ENCODE measurements at regions not wholly inside any gene's neighbourhood (a gene's known extent, or its start where the extent isn't known, plus 50 kb on each side); places are given as distances from the start of the nearest gene placed in this dataset.
A peak's percentile ranks its signal among the peaks of the same experiment; 100 is the strongest.

DNA sequence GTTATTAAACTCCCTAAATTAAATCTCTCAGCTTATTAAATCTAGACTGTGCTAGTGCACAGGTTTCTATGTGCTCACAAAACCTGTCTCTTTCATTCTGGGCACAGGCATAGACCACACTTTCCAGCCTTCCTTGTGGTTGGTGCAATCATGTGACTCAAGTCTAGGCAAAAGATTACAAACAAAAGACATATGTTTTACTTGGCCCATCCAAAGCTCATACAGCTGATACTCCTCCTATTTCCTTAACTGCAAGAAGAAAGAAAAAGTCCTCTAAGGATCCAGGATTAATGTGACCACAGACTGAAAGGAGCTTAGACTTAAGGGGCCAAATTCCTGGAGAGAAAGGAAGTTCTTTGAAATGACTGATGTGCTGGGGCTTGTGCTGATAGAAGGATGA lies 731.3 kb upstream of the RAB6C start:
- DNase-seq (ENCODE audit: low read depth, low spot score), result peak; percentile 14
- H3K27ac ChIP-seq, result no peak overlapping the region

DNA sequence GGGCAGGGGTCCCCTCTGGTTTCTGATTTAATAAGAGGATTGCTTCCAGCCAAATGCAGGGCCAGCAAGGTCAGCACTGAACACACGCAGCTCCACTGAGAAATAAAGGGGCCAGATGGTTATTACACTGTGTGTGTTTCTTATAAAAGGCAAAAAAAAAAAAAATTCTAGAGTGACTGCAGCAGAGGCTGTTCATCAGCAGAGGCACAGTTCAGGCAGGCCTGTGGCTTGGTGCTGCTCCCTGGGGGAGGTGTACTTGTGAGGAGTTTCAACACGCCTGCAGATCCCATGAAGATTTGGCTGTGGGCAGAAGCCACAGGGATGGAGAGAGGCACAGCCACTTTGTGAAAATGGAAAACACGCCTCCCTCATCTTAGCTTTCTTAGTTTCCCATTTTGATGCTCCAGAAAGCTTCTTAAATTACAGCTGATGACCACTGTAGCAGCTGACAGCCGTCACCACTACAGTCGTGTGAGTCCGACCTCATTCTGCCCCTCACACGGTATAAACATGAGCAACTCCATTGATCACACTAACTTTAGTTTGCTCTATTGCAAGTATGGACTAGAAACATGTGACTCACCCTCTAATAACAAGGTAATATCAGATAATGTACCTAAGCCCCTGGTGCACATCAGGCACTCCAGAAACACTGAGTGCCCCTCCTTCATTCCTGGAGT lies 726.5 kb upstream of the RAB6C start:
- no peak overlapping the region for H3K27ac ChIP-seq
- no peak for DNase-seq (ENCODE audit: low read depth, low spot score)

DNA sequence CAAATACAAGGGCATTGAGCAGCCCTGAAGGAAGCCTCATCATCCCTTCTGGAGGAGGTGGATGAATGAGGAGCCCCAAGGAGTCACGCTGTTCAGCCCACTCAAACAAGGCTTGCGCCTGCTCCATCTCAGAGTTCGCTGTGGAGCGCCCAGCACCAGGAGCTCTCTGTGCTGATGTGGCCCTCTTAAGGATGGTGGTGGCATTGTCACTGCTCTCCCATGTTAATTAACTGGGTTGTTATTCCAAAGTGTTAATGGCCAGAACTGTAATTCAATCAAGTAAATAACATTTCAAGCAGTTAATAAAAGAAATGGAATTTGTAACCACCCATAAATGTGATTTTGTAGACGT lies 726.0 kb upstream of the RAB6C start:
- no peak overlapping the region for H3K27ac ChIP-seq
- no peak for DNase-seq (ENCODE audit: low read depth, low spot score)

DNA sequence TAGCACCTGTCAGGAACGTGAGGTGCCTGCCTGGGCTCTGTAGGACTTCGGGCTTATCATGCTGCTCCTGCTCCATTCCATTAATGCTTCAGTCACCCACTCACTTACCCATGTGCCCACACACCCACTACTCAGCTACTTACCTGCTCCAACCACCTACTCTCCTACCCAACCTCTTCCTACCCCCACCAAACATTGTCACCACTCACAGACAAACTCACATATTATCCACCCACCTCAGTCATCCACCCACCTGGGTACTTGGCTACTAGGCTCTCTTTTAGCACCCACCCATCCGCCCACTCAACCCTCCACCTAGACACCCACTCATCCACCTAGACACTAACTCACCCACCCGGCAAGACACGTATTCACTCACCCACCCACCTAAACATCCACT lies 724.7 kb upstream of the RAB6C start:
- H3K27ac ChIP-seq, result no peak overlapping the region

DNA sequence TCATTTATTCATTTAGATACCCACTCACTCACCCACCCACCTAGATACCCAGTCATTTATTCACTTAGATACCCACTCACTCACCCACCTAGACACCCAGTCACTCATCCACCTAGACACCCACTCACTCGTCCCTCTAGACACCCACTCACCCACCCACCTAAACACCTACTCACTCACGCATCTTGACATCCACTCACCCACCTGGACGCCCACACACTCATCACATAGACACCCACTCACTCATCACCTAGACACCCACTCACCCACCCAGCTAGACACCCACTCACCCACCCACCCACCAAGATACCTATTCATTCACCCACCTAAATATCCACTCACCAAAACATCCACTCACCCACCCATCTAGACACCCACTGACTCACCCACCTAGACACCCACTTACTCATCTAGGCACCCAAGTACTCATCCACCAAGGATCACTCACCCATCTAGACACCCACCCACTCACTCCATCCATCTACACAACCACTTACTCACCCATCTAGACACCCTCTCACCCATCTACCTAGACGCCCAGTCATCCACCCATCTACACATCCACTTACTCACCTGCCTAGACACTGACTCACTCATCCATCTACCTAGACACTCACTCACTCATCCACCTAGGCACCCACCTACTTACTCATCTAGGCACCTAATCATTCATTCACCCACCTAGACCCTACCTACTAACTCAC lies 723.7 kb upstream of the RAB6C start:
- H3K27ac ChIP-seq, result peak overlapping the region; percentile 24
- DNase-seq (ENCODE audit: low read depth, low spot score), result peak; percentile 77

More for the DNA sequence above, 724.7 kb upstream of the RAB6C start:
- no peak for DNase-seq (ENCODE audit: low read depth, low spot score)

DNA sequence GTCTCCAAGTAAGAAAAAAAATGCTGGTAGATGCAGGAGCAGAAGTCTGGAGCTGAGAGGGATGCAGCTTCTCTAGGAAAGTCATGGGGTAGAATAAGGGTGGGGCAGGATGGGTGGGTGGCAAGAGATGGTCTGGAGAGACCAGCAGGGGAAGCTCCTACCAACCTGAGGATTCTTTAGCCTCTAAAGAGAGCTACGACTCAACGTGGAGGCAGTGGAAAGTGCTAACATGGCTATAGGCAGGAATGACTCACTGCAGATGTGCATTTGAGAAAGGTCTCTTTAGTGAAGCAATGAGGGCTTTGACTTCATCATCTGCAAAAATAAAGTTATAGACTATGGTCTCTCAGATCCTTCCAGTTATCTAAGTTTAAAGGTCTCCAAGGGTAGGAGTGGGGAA lies 722.8 kb upstream of the RAB6C start:
- DNase-seq (ENCODE audit: low read depth, low spot score), result no peak
- H3K27ac ChIP-seq, result peak overlapping the region; percentile 24

DNA sequence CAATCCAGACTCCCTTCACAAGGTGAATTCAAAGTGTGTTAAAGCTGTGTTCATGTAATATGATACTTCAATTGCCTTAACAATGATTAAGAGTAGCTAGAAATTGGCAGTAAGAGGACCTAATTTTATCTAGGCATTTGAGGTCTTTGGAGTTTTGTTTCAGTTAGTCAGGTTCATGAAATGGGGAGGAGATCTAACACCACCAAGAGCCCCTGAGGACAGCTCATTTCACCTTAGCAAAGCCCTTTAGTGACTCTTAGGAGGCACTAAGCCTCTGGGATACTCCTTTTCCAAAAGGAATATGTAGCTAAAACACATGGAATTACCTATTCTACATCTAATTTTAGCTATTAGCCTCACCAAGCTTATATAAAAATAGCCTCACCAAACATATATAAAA lies 716.5 kb upstream of the RAB6C start:
- no peak for DNase-seq (ENCODE audit: low read depth, low spot score)

DNA sequence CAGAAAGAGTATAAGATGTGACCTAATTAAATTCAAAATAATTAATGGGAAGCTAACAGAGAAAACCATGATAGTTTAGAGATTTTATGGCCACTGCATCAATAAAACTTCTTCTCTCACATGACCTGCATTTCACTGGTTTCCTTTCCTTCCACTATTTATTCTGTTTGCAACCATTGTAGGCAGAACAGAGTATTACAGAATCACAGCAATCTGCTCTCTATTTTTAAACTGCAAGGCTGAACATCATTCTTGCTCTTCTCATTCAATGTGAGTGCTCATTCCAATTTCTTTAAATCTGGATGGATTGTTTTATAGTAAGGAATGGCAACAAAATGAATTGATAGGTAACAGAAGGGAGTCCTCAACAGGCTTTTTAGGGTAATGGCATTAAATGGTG lies 715.5 kb upstream of the RAB6C start:
- DNase-seq (ENCODE audit: low read depth, low spot score), result no peak

More for the DNA sequence above, 716.5 kb upstream of the RAB6C start:
- no peak overlapping the region for H3K27ac ChIP-seq

DNA sequence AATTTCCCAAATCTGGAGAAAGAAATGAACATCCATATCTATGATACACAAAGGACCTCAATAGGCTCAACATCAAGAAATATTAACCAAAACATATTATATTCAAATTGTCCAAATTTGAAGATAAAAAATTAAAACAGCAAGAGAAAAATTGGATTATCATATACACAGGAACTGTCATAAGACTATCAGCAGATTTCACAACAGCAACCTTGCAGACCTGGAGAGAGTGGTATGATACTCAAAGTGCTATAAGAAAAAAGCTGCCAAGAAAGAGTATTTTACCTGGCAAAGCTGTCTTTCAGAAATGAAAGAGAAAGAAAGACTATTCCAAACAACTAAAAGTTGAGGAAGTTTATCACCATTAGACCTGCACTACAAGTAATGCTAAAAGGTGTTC lies 711.9 kb upstream of the RAB6C start:
- no peak for DNase-seq (ENCODE audit: low read depth, low spot score)
- H3K27ac ChIP-seq, result no peak overlapping the region

More for the DNA sequence above, 715.5 kb upstream of the RAB6C start:
- no peak overlapping the region for H3K27ac ChIP-seq

DNA sequence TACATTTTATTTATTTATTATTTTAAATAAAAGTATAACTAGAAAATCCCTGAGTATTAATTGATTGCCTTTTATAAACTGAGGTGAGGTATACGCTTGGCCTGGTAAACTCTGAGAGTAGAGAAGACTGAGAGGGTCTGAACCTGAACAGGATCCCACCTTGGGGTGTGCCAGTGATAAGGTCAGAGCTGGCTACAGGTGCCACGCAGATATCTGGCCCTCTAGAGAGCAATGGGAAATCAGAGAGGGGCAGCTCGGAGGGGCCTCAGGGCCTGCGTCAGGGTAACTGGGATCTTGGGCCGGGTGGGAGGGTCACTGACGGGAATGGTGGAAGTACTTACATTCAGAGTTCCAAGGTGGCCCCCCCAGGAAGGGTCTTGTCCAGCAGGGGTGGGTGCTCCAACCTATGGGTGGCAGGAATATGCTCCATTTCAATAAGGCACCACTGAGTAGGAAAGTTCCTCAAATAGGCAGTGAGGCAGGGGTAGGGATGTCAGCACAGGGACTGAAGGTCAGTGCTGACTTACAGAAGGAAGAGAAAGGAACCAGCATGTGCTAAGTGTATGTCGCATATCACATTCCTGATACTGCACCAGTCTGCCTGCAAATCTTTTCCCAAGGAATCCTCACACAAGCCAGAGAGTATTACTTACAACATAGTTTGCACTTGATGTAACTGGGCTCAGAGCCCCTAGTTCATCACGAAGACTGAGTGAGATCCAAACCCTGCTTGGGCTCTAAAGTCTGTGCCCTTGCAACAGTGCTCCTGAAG lies 706.0 kb upstream of the RAB6C start:
- DNase-seq (ENCODE audit: low read depth, low spot score), result no peak
- no peak overlapping the region for H3K27ac ChIP-seq

DNA sequence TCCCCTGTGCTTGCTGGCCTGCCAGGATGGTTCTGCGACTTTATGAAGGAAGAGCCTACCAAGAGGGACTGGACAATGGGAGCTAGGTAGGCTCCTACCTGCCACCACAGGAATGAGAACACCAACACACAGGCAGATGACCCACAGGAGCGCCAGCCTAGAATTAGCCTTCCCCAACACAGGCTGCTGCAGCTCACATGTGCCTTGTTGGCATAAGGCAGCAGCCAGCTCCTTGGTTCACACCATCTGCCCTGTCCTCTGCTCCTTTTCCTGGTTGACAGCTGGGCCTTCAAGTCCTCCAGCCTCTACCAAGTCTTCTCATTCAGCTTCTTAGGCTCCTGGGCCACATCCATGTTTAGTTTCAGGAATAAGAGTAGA lies 705.4 kb upstream of the RAB6C start:
- no peak overlapping the region for H3K27ac ChIP-seq
- DNase-seq (ENCODE audit: low read depth, low spot score), result no peak

DNA sequence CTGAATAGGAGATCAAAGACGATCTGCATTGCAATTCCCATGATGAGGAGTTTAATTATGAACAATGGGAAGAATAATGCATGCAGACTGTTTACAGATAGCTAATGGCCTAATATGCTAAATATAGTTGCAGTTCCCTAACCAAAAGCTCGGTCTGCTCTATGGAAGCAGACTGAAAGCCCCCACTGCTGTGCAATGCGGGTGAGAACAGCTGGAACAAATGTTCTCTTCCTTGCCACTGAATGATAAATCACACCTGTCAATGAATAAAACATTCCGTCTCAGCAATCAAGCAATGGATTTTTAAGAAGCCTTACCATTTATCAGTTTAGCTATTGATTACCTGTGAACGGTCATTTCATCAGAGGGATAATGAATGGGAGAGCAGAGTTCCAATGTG lies 704.5 kb upstream of the RAB6C start:
- no peak overlapping the region for H3K27ac ChIP-seq
- DNase-seq (ENCODE audit: low read depth, low spot score), result no peak

DNA sequence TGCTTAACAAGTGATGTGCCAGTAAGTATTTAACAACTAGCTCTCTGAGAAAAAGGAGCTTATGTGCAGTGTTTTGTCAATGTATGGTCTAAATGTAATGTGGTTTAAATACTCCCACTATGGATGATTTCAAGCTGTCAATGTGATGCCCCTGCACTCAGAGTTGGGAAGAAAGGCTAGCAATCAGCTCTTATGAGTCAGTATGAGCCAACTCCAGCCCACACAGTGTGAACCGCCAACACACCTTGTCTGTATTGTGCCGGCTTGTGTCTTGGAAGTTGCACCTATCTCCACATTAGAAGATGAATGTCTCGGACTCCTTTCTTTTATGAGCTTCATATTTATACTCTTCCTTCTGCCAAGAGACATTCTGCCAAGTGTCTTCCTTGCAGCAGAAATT lies 703.8 kb upstream of the RAB6C start:
- H3K27ac ChIP-seq, result no peak overlapping the region
- DNase-seq (ENCODE audit: low read depth, low spot score), result no peak

DNA sequence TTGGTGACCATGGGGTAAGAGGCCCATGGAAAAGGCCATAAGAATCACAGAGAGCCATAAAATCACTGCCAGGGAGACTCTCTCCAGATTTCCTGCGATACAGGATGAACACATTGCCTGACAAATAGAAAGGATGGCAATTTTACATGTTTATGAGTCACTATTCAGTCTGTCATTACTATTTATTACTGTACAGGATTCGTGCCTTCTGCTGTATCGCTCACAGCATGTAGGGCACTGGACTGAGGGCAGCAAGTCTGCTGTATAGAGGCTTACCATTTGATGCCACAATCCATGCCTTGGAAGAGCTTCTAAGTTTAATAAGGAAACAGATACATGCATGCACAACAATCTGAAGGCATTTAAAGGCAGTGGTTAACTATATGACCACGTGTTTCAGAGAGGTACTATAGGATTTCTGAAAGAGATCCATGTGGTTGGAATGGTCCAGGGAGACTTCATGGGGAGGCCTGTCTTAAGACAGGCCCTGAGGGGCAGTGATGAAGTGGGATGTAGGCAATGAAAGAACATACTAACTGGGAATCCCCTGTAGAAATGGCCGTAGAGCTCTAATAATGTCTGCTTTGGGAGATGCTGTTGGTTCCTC lies 702.4 kb upstream of the RAB6C start:
- no peak for DNase-seq (ENCODE audit: low read depth, low spot score)
- H3K27ac ChIP-seq, result no peak overlapping the region

DNA sequence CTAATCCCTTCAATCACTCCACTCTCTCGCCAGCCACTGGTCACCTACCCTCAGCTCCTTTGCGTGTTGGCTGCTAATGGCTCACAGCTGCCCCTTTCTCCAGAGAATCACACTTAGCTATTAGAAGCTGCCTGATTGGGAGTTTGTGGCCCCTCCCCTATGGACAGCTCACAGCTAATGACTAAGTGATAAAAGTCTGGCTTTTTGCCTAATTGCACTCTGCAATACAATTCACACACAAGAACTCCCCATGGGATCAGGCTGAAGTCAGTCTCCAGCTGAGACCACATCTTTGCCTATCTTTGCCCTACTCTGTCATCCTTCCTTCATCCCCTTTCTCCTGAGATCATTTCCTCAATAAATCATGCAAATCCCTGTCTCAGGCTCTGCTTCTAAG lies 701.9 kb upstream of the RAB6C start:
- no peak overlapping the region for H3K27ac ChIP-seq
- no peak for DNase-seq (ENCODE audit: low read depth, low spot score)

DNA sequence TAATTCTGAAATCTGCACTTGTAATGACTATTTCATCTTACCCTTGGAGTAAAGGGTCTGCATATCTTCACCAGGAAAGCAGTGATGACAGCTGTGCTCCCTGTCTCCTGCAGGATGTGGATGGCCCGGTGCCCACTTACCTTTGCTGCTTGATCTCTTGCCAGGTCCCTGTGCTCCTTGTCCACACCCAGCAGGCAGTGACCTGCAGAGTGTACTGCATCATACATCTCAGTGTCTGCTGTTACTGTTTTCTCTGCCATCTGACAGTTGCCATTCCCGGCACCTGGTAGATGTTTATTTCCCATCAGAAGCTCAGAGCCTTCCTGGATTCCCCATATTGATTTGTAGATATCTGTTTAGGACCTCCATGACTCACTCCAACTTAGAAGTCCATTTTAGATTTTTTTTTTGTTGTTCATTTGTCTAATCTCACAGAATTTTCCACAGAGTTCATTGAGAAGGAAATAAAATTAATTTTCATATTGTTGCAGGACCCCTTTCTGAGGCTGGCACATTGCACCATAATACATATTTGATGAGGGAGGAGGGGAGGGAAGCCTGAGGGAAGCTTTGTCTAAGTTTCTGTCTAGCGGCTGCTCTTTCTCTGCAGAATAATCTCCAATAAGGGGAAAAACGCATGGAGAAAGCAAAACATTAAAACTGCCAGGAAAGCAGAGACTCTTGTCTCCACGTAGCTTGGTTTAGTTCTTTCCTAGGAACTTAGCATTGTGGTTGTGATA lies 697.5 kb upstream of the RAB6C start:
- DNase-seq (ENCODE audit: low read depth, low spot score), result no peak
- H3K27ac ChIP-seq, result no peak overlapping the region

DNA sequence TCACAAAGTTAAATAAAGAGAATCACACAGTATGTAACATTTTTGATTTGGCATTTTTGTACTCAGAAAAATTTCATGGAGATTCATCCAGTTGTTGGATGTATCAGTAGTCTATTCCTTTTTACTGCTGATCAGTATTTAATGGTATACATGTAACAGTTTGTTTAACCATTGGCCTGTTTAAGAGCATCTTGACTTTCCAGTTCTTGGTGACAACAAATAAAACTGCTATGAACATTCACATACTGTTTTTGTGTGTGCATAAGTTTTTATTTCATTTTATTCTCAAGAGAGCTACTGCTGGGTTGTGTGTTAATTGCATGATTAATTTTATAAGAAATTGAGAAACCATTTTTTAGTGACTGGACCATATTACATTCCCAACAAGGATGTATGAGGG lies 694.5 kb upstream of the RAB6C start:
- no peak for DNase-seq (ENCODE audit: low read depth, low spot score)
- no peak overlapping the region for H3K27ac ChIP-seq

DNA sequence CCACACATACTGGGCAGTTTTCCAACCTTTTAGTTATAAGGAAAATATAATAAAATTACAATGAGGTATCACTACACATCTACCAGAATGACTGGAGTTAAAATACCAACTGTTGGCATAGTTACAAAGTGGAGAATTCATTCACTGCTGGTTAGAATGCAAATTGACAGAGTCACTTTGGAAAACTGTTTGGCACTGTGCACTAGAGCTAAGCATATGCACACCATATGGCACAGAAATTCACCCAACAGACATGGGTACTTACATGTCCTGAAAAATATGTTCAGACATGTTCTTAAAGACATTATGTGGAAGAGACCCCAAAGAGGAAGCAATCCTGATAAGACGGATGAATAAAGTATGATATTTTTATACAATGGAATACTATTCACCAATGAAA lies 686.1 kb upstream of the RAB6C start:
- no peak overlapping the region for H3K27ac ChIP-seq
- DNase-seq (ENCODE audit: low read depth, low spot score), result no peak

DNA sequence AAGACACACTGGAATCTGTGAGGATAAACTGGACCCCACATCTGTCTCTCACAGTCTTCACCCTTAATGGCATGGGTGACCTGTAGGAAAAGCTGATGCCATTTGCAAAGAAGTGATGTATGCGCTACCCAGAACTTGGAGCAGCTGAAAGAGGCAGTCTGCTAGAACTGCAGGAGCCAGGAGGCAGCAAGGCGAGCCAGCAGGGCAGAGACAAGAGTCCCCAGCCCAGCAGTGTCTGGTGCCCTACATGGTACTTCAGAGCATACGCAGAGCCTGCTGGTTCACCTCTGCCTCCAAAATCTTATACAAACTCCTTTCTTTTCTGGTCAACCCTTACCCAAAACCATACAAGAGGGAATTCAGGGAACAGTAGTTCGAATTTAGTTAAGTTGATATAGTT lies 683.1 kb upstream of the RAB6C start:
- H3K27ac ChIP-seq, result no peak overlapping the region
- no peak for DNase-seq (ENCODE audit: low read depth, low spot score)

DNA sequence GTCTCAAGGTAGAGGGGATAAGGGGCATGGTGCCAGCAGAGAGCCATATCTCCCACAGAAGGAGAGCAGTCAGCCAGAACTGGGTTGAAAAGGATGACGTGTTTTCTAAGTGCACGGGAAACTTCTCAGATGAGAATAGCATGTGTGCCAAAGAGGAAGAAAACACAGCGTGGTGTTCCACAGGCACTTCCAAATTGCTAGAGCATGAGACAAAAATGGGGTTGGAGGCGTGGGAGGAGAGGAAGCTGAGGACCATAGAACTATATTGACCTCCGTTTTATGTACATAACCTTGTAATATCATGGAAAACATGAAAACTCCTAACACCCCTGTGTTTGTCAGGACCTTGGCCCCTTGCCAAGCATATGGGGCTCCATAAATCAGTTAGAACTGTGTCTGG lies 682.7 kb upstream of the RAB6C start:
- no peak overlapping the region for H3K27ac ChIP-seq
- DNase-seq (ENCODE audit: low read depth, low spot score), result no peak

All from epithelial cell of prostate (primary cell).